ENCODE measurements at regions not wholly inside any gene's neighbourhood (a gene's known extent, or its start where the extent isn't known, plus 50 kb on each side); places are given as distances from the start of the nearest gene placed in this dataset.
"Not testable (repeated sequence)": the region's sequence is repeated elsewhere in the genome, so short reads cannot be mapped to it uniquely, and the experiment has no call there.

- no peak for DNase-seq
- Histone ChIP-seq H3K4me3 (ENCODE audit: insufficient read depth, low read depth, low read length) (no peak overlapping the region), H3K27me3 (ENCODE audit: control insufficient read depth, insufficient read depth, low read length) (no peaks in the 10 kb centered on the region), H3K36me3 (replicated peaks; ENCODE audit: control insufficient read depth, insufficient read depth, low read length) (no peaks in the 10 kb centered on the region)
Measured at GRCh38 chr20:4322499-4322898, 73.4 kb upstream of the ADRA1D start.

GRCh38 chr20:4320291-4320690 is 71.2 kb upstream of the ADRA1D start:
- Histone ChIP-seq H3K27me3 (ENCODE audit: control insufficient read depth, insufficient read depth, low read length) (no peaks in the 10 kb centered on the region), H3K4me3 (ENCODE audit: insufficient read depth, low read depth, low read length) (no peak overlapping the region), H3K36me3 (replicated peaks; ENCODE audit: control insufficient read depth, insufficient read depth, low read length) (no peaks in the 10 kb centered on the region)
- DNase-seq, result no peak

GRCh38 chr20:4318891-4319290 is 69.8 kb upstream of the ADRA1D start:
- DNase-seq, result no peak
- Histone ChIP-seq H3K4me3 (ENCODE audit: insufficient read depth, low read depth, low read length) (no peak overlapping the region), H3K36me3 (replicated peaks; ENCODE audit: control insufficient read depth, insufficient read depth, low read length) (no peaks in the 10 kb centered on the region), H3K27me3 (ENCODE audit: control insufficient read depth, insufficient read depth, low read length) (no peaks in the 10 kb centered on the region)

- H3K36me3 ChIP-seq (replicated peaks; ENCODE audit: control insufficient read depth, insufficient read depth, low read length); H3K4me3 ChIP-seq (ENCODE audit: insufficient read depth, low read depth, low read length); DNase-seq; H3K27me3 ChIP-seq (ENCODE audit: control insufficient read depth, insufficient read depth, low read length): not testable (repeated sequence)
Measured at GRCh38 chr20:4310616-4311015, 61.5 kb upstream of the ADRA1D start.

GRCh38 chr20:4306206-4306605 is 57.1 kb upstream of the ADRA1D start:
- no peaks in the 10 kb centered on the region for H3K36me3 ChIP-seq (replicated peaks; ENCODE audit: control insufficient read depth, insufficient read depth, low read length)
- DNase-seq, result no peak
- no peak overlapping the region for H3K4me3 ChIP-seq (ENCODE audit: insufficient read depth, low read depth, low read length)
- no peaks in the 10 kb centered on the region for H3K27me3 ChIP-seq (ENCODE audit: control insufficient read depth, insufficient read depth, low read length)

- no peak for DNase-seq
- H3K27me3 ChIP-seq (ENCODE audit: control insufficient read depth, insufficient read depth, low read length), result no peaks in the 10 kb centered on the region
- H3K36me3 ChIP-seq (replicated peaks; ENCODE audit: control insufficient read depth, insufficient read depth, low read length), result no peaks in the 10 kb centered on the region
- H3K4me3 ChIP-seq (ENCODE audit: insufficient read depth, low read depth, low read length), result no peak overlapping the region
Measured at GRCh38 chr20:4305091-4305490, 56.0 kb upstream of the ADRA1D start.

- H3K27me3 ChIP-seq (ENCODE audit: control insufficient read depth, insufficient read depth, low read length), result no peaks in the 10 kb centered on the region
- H3K36me3 ChIP-seq (replicated peaks; ENCODE audit: control insufficient read depth, insufficient read depth, low read length), result no peaks in the 10 kb centered on the region
- no peak for DNase-seq
- H3K4me3 ChIP-seq (ENCODE audit: insufficient read depth, low read depth, low read length), result no peak overlapping the region
Measured at GRCh38 chr20:4304601-4305000, 55.5 kb upstream of the ADRA1D start.

- H3K4me3 ChIP-seq (ENCODE audit: insufficient read depth, low read depth, low read length), result no peak overlapping the region
- H3K27me3 ChIP-seq (ENCODE audit: control insufficient read depth, insufficient read depth, low read length), result no peaks in the 10 kb centered on the region
- no peaks in the 10 kb centered on the region for H3K36me3 ChIP-seq (replicated peaks; ENCODE audit: control insufficient read depth, insufficient read depth, low read length)
- DNase-seq, result no peak
Measured at GRCh38 chr20:4303136-4303535, 54.0 kb upstream of the ADRA1D start.

- no peaks in the 10 kb centered on the region for H3K36me3 ChIP-seq (replicated peaks; ENCODE audit: control insufficient read depth, insufficient read depth, low read length)
- no peaks in the 10 kb centered on the region for H3K27me3 ChIP-seq (ENCODE audit: control insufficient read depth, insufficient read depth, low read length)
- DNase-seq, result no peak
- H3K4me3 ChIP-seq (ENCODE audit: insufficient read depth, low read depth, low read length), result no peak overlapping the region
Measured at GRCh38 chr20:4300921-4301320, 51.8 kb upstream of the ADRA1D start.

- no peak for DNase-seq
- no peaks in the 10 kb centered on the region for H3K36me3 ChIP-seq (replicated peaks; ENCODE audit: control insufficient read depth, insufficient read depth, low read length)
- no peaks in the 10 kb centered on the region for H3K27me3 ChIP-seq (ENCODE audit: control insufficient read depth, insufficient read depth, low read length)
- no peak overlapping the region for H3K4me3 ChIP-seq (ENCODE audit: insufficient read depth, low read depth, low read length)
Measured at GRCh38 chr20:4300401-4300800, 51.3 kb upstream of the ADRA1D start.

- no peak for DNase-seq
- H3K27me3 ChIP-seq (ENCODE audit: control insufficient read depth, insufficient read depth, low read length), result no peaks in the 10 kb centered on the region
- no peak overlapping the region for H3K4me3 ChIP-seq (ENCODE audit: insufficient read depth, low read depth, low read length)
- no peaks in the 10 kb centered on the region for H3K36me3 ChIP-seq (replicated peaks; ENCODE audit: control insufficient read depth, insufficient read depth, low read length)
Measured at GRCh38 chr20:4299773-4300172, 50.7 kb upstream of the ADRA1D start.

GRCh38 chr20:4299216-4299615 is 50.1 kb upstream of the ADRA1D start:
- Histone ChIP-seq H3K36me3 (replicated peaks; ENCODE audit: control insufficient read depth, insufficient read depth, low read length) (no peaks in the 10 kb centered on the region), H3K4me3 (ENCODE audit: insufficient read depth, low read depth, low read length) (no peak overlapping the region), H3K27me3 (ENCODE audit: control insufficient read depth, insufficient read depth, low read length) (no peaks in the 10 kb centered on the region)
- DNase-seq, result no peak

Measured in H7 (cell line).